PC-9 (cell line): ENCODE measurements at regions not wholly inside any gene's neighbourhood (a gene's known extent, or its start where the extent isn't known, plus 50 kb on each side); places are given as distances from the start of the nearest gene placed in this dataset.

Experiments
- BruUV-seq: library from RNA; stranded (reverse); fragments of 400-500 nt; replicated peaks from 2 replicates; lab custom pipeline; 2021; lab: Mats Ljungman, UMichigan
- CTCF ChIA-PET: fragments of 300-600 bp; sonication (Branson Sonifier 250); formaldehyde crosslinking; loops from one replicate; lab custom pipeline; 2022; ENCODE audit warnings: antibody characterized with exemption; lab: Charles Lee
- POLR2A ChIA-PET: fragments of 300-600 bp; sonication (Branson Sonifier 250); formaldehyde crosslinking; loops from one replicate; lab custom pipeline; 2022; ENCODE audit warnings: antibody characterized with exemption; ENCODE audit not compliant: unreplicated experiment; lab: Charles Lee
- DNase-seq, 2 experiments: peaks; one replicate each; pipeline versions ENCODE4 v3.0.0 to v3.0.0-alpha.2; 2015 to 2022; ENCODE audit warnings: mixed read lengths in 1 of 2
- H2AFZ ChIP-seq: fragments of 200-600 bp; sonication (generic); 2 replicates; pipeline ENCODE4 v1.8.1; 2017; ENCODE audit warnings: antibody characterized with exemption
- H3F3A ChIP-seq: fragments of 200-600 bp; sonication (generic); 2 replicates; pipeline ENCODE4 v1.8.1; 2017; ENCODE audit warnings: antibody characterized with exemption, mild to moderate bottlenecking, low read depth; ENCODE audit not compliant: insufficient read depth
- H3K27ac ChIP-seq: fragments of 200-600 bp; sonication (generic); 2 replicates; pipeline ENCODE4 v1.6.1; 2016; ENCODE audit warnings: mixed run types
- H3K27me3 ChIP-seq: fragments of 200-600 bp; sonication (generic); 2 replicates; pipeline ENCODE4 v1.6.1; 2016; ENCODE audit warnings: low read depth, mixed run types; ENCODE audit not compliant: insufficient read depth
- H3K36me3 ChIP-seq: fragments of 200-600 bp; sonication (generic); 2 replicates; pipeline ENCODE4 v1.6.1; 2016; ENCODE audit warnings: low read depth, mixed run types
- H3K4me1 ChIP-seq: fragments of 200-600 bp; sonication (generic); replicated peaks from 2 replicates; pipeline ENCODE4 v1.6.1; 2016; ENCODE audit warnings: mixed run types; ENCODE audit not compliant: insufficient read depth
- H3K4me2 ChIP-seq: fragments of 200-600 bp; sonication (generic); 2 replicates; pipeline ENCODE4 v1.6.1; 2017; ENCODE audit warnings: mixed run types
- H3K4me3 ChIP-seq: fragments of 200-600 bp; sonication (generic); 2 replicates; pipeline ENCODE4 v1.6.1; 2016; ENCODE audit warnings: mixed run types
- H3K79me2 ChIP-seq: fragments of 200-600 bp; sonication (generic); 2 replicates; pipeline ENCODE4 v1.6.1; 2017; ENCODE audit warnings: low read depth, mixed run types
- H3K9me2 ChIP-seq: fragments of 200-600 bp; sonication (generic); 2 replicates; pipeline ENCODE4 v1.8.1; 2017; ENCODE audit warnings: mild to moderate bottlenecking; ENCODE audit not compliant: insufficient read depth
- H3K9me3 ChIP-seq: fragments of 200-600 bp; sonication (generic); 2 replicates; pipeline ENCODE4 v1.8.1; 2016; ENCODE audit warnings: low read depth; ENCODE audit not compliant: insufficient read depth
- H4K20me1 ChIP-seq: fragments of 200-600 bp; sonication (generic); 2 replicates; pipeline ENCODE4 v1.8.1; 2017; ENCODE audit not compliant: insufficient read depth
- EZH2 ChIP-seq: fragments of 200-600 bp; sonication (generic); IDR thresholded peaks from 2 replicates; pipeline ENCODE4 v1.8.0; 2017; ENCODE audit warnings: antibody characterized with exemption, low read depth
- intact Hi-C: fragments of 100-400 bp; cut with micrococcal nuclease; formaldehyde crosslinking; loops from one replicate; pipeline ENCODE4 v1.10.0; 2022; ENCODE audit not compliant: unreplicated experiment
- TF ChIP-seq, protein P1 (sequence below): fragments of 200-600 bp; sonication (generic); conservative IDR thresholded peaks from 2 replicates; pipeline ENCODE4 v1.6.1; 2017; ENCODE audit warnings: mixed run types, antibody characterized with exemption, mild to moderate bottlenecking, moderate library complexity

GRCh38 chr15:27617013-27617412, 482.1 kb downstream of the OCA2 start:
- Histone ChIP-seq H3K27ac (no peak overlapping the region), H3K27me3 (peaks cover 8% of the 10 kb centered on the region; the same call in 1 of the 2 replicates), H3K4me1 (no peaks in the 10 kb centered on the region), H4K20me1 (no peaks in the 10 kb centered on the region), H3K4me2 (no peak overlapping the region), H3K36me3 (no peaks in the 10 kb centered on the region), H2AFZ (no peak overlapping the region), H3K4me3 (no peak overlapping the region), H3K9me3 (no peaks in the 10 kb centered on the region), H3K79me2 (no peaks in the 10 kb centered on the region), H3K9me2 (no peaks in the 10 kb centered on the region), H3F3A (no peaks in the 10 kb centered on the region)
- TF ChIP-seq EZH2 = no peak
- TF ChIP-seq, protein P1, sequence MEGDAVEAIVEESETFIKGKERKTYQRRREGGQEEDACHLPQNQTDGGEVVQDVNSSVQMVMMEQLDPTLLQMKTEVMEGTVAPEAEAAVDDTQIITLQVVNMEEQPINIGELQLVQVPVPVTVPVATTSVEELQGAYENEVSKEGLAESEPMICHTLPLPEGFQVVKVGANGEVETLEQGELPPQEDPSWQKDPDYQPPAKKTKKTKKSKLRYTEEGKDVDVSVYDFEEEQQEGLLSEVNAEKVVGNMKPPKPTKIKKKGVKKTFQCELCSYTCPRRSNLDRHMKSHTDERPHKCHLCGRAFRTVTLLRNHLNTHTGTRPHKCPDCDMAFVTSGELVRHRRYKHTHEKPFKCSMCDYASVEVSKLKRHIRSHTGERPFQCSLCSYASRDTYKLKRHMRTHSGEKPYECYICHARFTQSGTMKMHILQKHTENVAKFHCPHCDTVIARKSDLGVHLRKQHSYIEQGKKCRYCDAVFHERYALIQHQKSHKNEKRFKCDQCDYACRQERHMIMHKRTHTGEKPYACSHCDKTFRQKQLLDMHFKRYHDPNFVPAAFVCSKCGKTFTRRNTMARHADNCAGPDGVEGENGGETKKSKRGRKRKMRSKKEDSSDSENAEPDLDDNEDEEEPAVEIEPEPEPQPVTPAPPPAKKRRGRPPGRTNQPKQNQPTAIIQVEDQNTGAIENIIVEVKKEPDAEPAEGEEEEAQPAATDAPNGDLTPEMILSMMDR = no peak
- no peak for DNase-seq
- ChIA-PET CTCF (no interaction called here), POLR2A (no interaction called here)
- BruUV-seq = no TSS peak
- intact Hi-C loops = no loop called here

- H4K20me1 ChIP-seq = no peaks in the 10 kb centered on the region
- CTCF ChIA-PET = no interaction called here
- no peak overlapping the region for H3K27ac ChIP-seq
- DNase-seq = no peak
- H3K4me2 ChIP-seq = no peak overlapping the region
- POLR2A ChIA-PET = no interaction called here
- H3K27me3 ChIP-seq = no peaks in the 10 kb centered on the region
- H3K4me1 ChIP-seq = no peaks in the 10 kb centered on the region
- no peak overlapping the region for H3K4me3 ChIP-seq
- no TSS peak for BruUV-seq
- TF ChIP-seq, protein P1 = no peak
- TF ChIP-seq EZH2 = no peak
- no peaks in the 10 kb centered on the region for H3K79me2 ChIP-seq
- no peaks in the 10 kb centered on the region for H3K9me3 ChIP-seq
- intact Hi-C loops = no loop called here
- no peaks in the 10 kb centered on the region for H3F3A ChIP-seq
- H3K9me2 ChIP-seq = no peaks in the 10 kb centered on the region
- no peaks in the 10 kb centered on the region for H3K36me3 ChIP-seq
- no peak overlapping the region for H2AFZ ChIP-seq
Measured at GRCh38 chr15:27608248-27608647, 490.9 kb downstream of the OCA2 start.

GRCh38 chr15:27601239-27601960, 497.7 kb downstream of the OCA2 start:
- BruUV-seq = no TSS peak
- Histone ChIP-seq H2AFZ (no peak overlapping the region), H3K4me2 (no peak overlapping the region), H3K4me1 (no peaks in the 10 kb centered on the region), H3F3A (no peaks in the 10 kb centered on the region), H4K20me1 (no peaks in the 10 kb centered on the region), H3K36me3 (no peaks in the 10 kb centered on the region), H3K4me3 (no peak overlapping the region), H3K9me3 (no peaks in the 10 kb centered on the region), H3K27ac (no peak overlapping the region), H3K27me3 (peaks cover 14% of the 10 kb centered on the region), H3K9me2 (no peaks in the 10 kb centered on the region), H3K79me2 (no peaks in the 10 kb centered on the region)
- intact Hi-C loops = no loop called here
- POLR2A ChIA-PET = no interaction called here
- TF ChIP-seq, protein P1 = no peak
- TF ChIP-seq EZH2 = no peak
- no peak for DNase-seq
- CTCF ChIA-PET = no interaction called here
